PC-3 (cell line): ENCODE measurements at regions not wholly inside any gene's neighbourhood (a gene's known extent, or its start where the extent isn't known, plus 50 kb on each side); places are given as distances from the start of the nearest gene placed in this dataset.
"Not testable (repeated sequence)": the region's sequence is repeated elsewhere in the genome, so short reads cannot be mapped to it uniquely, and the experiment has no call there.

Experiments used
- EZH2 ChIP-seq: fragments of 300-600 bp; sonication (generic); IDR thresholded peaks from one replicate; pipeline ENCODE4 v1.6.1; 2017; ENCODE audit warnings: antibody characterized with exemption, mild to moderate bottlenecking, low read length; ENCODE audit not compliant: unreplicated experiment
- EZH2phosphoT487 ChIP-seq: fragments of 300-600 bp; sonication (generic); IDR thresholded peaks from 2 replicates; pipeline ENCODE4 v1.6.1; 2018; ENCODE audit warnings: mild to moderate bottlenecking, antibody characterized with exemption, low read length, borderline replicate concordance
- TF ChIP-seq, protein P1 (sequence below): fragments of 300-600 bp; sonication (generic); conservative IDR thresholded peaks from 2 replicates; pipeline ENCODE4 v1.5.1; 2017; ENCODE audit warnings: antibody characterized with exemption, low read depth, mild to moderate bottlenecking, low read length

DNA sequence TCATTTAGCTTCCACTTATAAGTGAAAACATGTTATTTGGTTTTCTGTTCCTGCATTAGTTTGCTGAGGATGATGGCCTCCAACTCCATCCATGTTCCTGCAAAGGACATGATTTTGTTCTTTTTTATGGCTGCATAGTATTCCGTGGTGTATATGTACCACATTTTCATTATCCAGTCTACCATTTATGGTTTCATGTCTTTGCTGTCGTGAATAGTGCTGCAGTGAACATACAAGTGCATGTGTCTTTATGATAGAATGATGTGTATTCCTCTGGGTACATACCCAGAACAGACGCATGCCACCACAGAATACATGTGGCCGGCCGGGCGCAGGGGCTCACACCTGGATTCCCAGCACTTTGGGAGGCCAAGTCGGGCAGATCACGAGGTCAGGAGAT lies 247.7 kb upstream of the SULF2 start:
- TF ChIP-seq EZH2phosphoT487, EZH2: not testable (repeated sequence)
- TF ChIP-seq, protein P1, sequence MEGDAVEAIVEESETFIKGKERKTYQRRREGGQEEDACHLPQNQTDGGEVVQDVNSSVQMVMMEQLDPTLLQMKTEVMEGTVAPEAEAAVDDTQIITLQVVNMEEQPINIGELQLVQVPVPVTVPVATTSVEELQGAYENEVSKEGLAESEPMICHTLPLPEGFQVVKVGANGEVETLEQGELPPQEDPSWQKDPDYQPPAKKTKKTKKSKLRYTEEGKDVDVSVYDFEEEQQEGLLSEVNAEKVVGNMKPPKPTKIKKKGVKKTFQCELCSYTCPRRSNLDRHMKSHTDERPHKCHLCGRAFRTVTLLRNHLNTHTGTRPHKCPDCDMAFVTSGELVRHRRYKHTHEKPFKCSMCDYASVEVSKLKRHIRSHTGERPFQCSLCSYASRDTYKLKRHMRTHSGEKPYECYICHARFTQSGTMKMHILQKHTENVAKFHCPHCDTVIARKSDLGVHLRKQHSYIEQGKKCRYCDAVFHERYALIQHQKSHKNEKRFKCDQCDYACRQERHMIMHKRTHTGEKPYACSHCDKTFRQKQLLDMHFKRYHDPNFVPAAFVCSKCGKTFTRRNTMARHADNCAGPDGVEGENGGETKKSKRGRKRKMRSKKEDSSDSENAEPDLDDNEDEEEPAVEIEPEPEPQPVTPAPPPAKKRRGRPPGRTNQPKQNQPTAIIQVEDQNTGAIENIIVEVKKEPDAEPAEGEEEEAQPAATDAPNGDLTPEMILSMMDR, result not testable (repeated sequence)
